ENCODE measurements at regions not wholly inside any gene's neighbourhood (a gene's known extent, or its start where the extent isn't known, plus 50 kb on each side); places are given as distances from the start of the nearest gene placed in this dataset.

GRCh38 chr6:99013661-99014060 is 65.9 kb upstream of the FBXL4 start:
- Histone ChIP-seq H3K4me1 (ENCODE audit: insufficient read depth, poor library complexity, severe bottlenecking) (no peaks in the 10 kb centered on the region), H3K9me3 (ENCODE audit: severe bottlenecking) (no peaks in the 10 kb centered on the region), H3K27me3 (ENCODE audit: insufficient read depth, poor library complexity, severe bottlenecking) (no peaks in the 10 kb centered on the region), H3K27ac (ENCODE audit: poor library complexity, severe bottlenecking) (no peak overlapping the region), H3K36me3 (ENCODE audit: low read depth) (no peaks in the 10 kb centered on the region), H3K4me3 (ENCODE audit: severe bottlenecking) (no peak overlapping the region)
- TF ChIP-seq, protein P1, sequence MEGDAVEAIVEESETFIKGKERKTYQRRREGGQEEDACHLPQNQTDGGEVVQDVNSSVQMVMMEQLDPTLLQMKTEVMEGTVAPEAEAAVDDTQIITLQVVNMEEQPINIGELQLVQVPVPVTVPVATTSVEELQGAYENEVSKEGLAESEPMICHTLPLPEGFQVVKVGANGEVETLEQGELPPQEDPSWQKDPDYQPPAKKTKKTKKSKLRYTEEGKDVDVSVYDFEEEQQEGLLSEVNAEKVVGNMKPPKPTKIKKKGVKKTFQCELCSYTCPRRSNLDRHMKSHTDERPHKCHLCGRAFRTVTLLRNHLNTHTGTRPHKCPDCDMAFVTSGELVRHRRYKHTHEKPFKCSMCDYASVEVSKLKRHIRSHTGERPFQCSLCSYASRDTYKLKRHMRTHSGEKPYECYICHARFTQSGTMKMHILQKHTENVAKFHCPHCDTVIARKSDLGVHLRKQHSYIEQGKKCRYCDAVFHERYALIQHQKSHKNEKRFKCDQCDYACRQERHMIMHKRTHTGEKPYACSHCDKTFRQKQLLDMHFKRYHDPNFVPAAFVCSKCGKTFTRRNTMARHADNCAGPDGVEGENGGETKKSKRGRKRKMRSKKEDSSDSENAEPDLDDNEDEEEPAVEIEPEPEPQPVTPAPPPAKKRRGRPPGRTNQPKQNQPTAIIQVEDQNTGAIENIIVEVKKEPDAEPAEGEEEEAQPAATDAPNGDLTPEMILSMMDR (IDR thresholded peaks at IDR 0.05; ENCODE audit: poor library complexity, severe bottlenecking): no peak
- no peak for ATAC-seq (ENCODE audit: low read depth)
- DNase-seq (ENCODE audit: low spot score): no peak

GRCh38 chr6:99013145-99013544 is 65.4 kb upstream of the FBXL4 start:
- no peak overlapping the region for H3K4me3 ChIP-seq (ENCODE audit: severe bottlenecking)
- no peaks in the 10 kb centered on the region for H3K4me1 ChIP-seq (ENCODE audit: insufficient read depth, poor library complexity, severe bottlenecking)
- H3K27ac ChIP-seq (ENCODE audit: poor library complexity, severe bottlenecking): no peak overlapping the region
- H3K27me3 ChIP-seq (ENCODE audit: insufficient read depth, poor library complexity, severe bottlenecking): no peaks in the 10 kb centered on the region
- ATAC-seq (ENCODE audit: low read depth) (peak; percentile 61; the same call in 2 of the 3 replicates), DNase-seq (ENCODE audit: low spot score) (no peak)
- no peaks in the 10 kb centered on the region for H3K36me3 ChIP-seq (ENCODE audit: low read depth)
- TF ChIP-seq, protein P1 (IDR thresholded peaks at IDR 0.05; ENCODE audit: poor library complexity, severe bottlenecking): no peak
- no peaks in the 10 kb centered on the region for H3K9me3 ChIP-seq (ENCODE audit: severe bottlenecking)

DNA sequence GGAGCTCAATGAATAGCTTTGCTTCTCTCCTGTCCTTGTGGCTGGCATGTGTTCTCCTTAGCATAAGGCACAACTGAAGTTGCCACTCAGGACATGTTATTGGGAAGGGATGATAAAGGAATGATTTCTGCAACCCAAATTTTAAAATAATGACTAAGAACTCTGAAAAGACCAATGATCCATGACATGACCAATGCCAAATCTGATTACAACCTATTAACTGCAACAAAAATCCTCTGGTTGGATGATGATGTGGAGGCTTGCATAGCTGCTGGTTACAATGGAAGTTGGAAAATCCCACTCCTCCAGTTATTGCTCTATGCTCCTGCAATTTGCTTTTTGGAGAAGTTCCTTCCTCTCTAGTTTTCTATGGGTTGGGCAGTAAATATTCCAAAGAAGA is 63.4 kb upstream of the FBXL4 start:
- Histone ChIP-seq H3K4me1 (ENCODE audit: insufficient read depth, poor library complexity, severe bottlenecking) (no peaks in the 10 kb centered on the region), H3K27me3 (ENCODE audit: insufficient read depth, poor library complexity, severe bottlenecking) (no peaks in the 10 kb centered on the region), H3K27ac (ENCODE audit: poor library complexity, severe bottlenecking) (no peak overlapping the region), H3K4me3 (ENCODE audit: severe bottlenecking) (no peak overlapping the region), H3K9me3 (ENCODE audit: severe bottlenecking) (no peaks in the 10 kb centered on the region), H3K36me3 (ENCODE audit: low read depth) (no peaks in the 10 kb centered on the region)
- no peak for ATAC-seq (ENCODE audit: low read depth)
- TF ChIP-seq, protein P1 (IDR thresholded peaks at IDR 0.05; ENCODE audit: poor library complexity, severe bottlenecking): no peak
- no peak for DNase-seq (ENCODE audit: low spot score)

DNA sequence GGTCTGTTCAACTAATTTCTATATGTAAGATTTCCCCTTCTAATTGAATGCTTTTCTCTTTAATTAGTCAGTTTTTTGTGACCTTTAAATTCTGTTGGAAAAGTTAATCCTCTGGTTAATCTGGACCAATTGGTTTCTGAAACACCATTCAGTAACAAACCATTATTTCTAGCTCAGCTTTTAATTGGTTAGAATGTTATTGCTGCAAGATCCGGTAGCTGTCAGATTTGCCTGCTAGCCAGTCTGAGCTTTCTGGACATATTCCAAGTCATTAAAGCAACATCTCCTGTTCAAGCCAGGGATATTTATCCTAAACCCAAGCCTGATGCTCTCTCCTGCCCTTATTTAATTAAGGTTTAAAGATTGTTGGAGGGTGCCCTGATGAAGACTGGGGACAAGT is 55.1 kb upstream of the FBXL4 start:
- Histone ChIP-seq H3K4me3 (ENCODE audit: severe bottlenecking) (no peak overlapping the region), H3K36me3 (ENCODE audit: low read depth) (no peaks in the 10 kb centered on the region), H3K27me3 (ENCODE audit: insufficient read depth, poor library complexity, severe bottlenecking) (no peaks in the 10 kb centered on the region), H3K9me3 (ENCODE audit: severe bottlenecking) (no peaks in the 10 kb centered on the region), H3K27ac (ENCODE audit: poor library complexity, severe bottlenecking) (no peak overlapping the region), H3K4me1 (ENCODE audit: insufficient read depth, poor library complexity, severe bottlenecking) (no peaks in the 10 kb centered on the region)
- no peak for ATAC-seq (ENCODE audit: low read depth)
- DNase-seq (ENCODE audit: low spot score): no peak
- TF ChIP-seq, protein P1 (IDR thresholded peaks at IDR 0.05; ENCODE audit: poor library complexity, severe bottlenecking): no peak

GRCh38 chr6:98998103-98998502 is 50.4 kb upstream of the FBXL4 start:
- ATAC-seq (ENCODE audit: low read depth) (no peak), DNase-seq (ENCODE audit: low spot score) (no peak)
- TF ChIP-seq, protein P1 (IDR thresholded peaks at IDR 0.05; ENCODE audit: poor library complexity, severe bottlenecking): no peak
- no peaks in the 10 kb centered on the region for H3K4me1 ChIP-seq (ENCODE audit: insufficient read depth, poor library complexity, severe bottlenecking)
- no peak overlapping the region for H3K27ac ChIP-seq (ENCODE audit: poor library complexity, severe bottlenecking)
- no peak overlapping the region for H3K4me3 ChIP-seq (ENCODE audit: severe bottlenecking)
- H3K9me3 ChIP-seq (ENCODE audit: severe bottlenecking): no peaks in the 10 kb centered on the region
- no peaks in the 10 kb centered on the region for H3K36me3 ChIP-seq (ENCODE audit: low read depth)
- H3K27me3 ChIP-seq (ENCODE audit: insufficient read depth, poor library complexity, severe bottlenecking): peaks cover 4% of the 10 kb centered on the region
